ENCODE measurements at regions not wholly inside any gene's neighbourhood (a gene's known extent, or its start where the extent isn't known, plus 50 kb on each side); places are given as distances from the start of the nearest gene placed in this dataset.

DNA sequence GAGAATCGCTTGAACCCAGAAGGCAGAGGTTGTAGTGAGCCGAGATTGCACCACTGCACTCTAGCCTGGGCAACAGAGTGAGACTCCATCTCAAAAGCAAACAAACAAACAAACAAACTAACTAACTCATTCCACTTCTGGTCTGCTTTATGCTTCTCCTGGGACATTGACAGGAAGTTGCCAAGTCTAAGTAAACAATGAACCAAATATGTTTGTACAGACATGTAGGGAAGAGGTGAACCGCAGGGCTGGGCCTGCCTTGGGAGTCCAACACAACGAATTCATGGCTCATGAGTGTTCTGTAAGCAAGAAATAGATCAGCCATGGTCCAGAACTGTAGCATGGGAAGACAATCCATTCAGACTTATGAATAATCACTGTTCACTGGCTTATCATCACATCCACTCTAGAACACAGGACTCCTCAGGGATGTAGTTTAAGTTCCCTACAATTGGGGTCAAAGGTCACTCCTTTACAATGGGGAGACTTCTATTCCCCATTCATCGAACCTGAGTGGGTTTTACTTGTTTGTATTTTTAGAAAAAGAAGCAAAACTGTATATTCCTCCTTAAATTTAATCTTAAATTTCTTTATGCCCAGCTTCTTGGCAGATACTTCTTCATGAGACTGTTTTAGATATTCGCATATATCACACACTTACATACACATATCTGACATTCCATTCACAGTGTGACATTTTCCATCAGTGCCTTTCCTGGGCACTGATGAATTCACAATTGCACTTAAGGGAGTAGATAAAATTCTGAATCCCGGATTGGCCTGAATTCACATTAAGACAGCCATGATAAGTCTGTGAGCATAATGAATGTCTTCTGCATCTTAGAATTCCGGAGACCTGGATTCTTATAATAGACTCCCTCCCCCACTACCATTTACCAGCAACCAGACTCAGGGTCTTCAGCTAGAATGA is 159.1 kb upstream of the EEPD1 start:
- peaks cover 5% of the 10 kb centered on the region for H3K27me3 Mint-ChIP-seq
- H3K27ac Mint-ChIP-seq: no peak overlapping the region
- no peaks in the 10 kb centered on the region for H3K9me3 Mint-ChIP-seq
- DNase-seq: no peak
- CTCF ChIA-PET: interaction anchor here (1.5 kb wide), 1 partner anchor 9 kb away, joined by 5 read pairs; no protein-coding TSS in a partner anchor
- no peaks in the 10 kb centered on the region for H3K4me1 Mint-ChIP-seq
- no peaks in the 10 kb centered on the region for H3K36me3 Mint-ChIP-seq
- H3K4me3 Mint-ChIP-seq: no peak overlapping the region

DNA sequence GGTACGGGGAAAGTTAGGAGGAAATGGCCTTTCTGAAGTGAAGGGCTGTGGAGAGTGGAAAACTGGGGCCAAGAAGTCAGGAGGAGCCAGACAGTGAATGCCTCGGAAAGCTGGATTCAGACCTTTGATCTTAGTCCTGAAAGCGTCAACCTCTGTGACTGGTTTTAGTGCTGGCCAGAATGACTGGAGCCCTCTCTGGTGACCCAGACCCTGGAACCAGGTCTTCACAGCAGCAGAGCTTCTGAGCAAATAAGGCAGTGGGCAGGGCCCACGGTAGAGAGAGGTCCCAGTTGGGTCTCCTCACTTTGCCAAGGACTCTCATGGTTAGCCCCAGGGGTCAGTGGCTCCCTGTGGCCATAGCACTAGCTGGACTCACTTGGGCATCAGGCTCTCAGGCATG is 157.7 kb upstream of the EEPD1 start:
- Mint-ChIP-seq H3K27me3 (peaks cover 5% of the 10 kb centered on the region), H3K36me3 (no peaks in the 10 kb centered on the region), H3K27ac (no peak overlapping the region), H3K9me3 (no peaks in the 10 kb centered on the region), H3K4me3 (no peak overlapping the region), H3K4me1 (no peaks in the 10 kb centered on the region)
- CTCF ChIA-PET: interaction anchor here (1.5 kb wide), 1 partner anchor 324 kb away, joined by 4 read pairs; no protein-coding TSS in a partner anchor
- no peak for DNase-seq

DNA sequence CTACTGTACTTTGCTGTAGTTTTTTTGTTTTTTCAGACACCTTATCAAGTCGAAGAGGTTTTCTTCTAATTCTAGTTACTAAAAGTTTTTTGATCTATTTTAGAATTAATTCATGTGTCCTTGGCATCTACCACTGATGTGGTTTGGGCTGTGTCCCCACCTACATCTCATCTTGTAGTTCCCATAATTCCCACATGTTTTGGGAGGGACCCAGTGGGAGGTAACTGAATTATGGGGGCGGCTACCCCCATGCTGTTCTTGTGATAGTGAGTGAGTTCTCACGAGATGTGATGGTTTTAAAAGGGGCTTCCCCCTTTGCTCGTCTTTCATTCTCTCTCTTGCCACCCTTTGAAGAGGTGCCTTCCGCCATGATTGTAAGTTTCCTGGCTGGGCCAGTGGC is 154.6 kb upstream of the EEPD1 start:
- Mint-ChIP-seq H3K4me3 (no peak overlapping the region), H3K36me3 (no peaks in the 10 kb centered on the region), H3K27me3 (peaks cover 8% of the 10 kb centered on the region), H3K4me1 (no peaks in the 10 kb centered on the region), H3K27ac (no peak overlapping the region), H3K9me3 (no peaks in the 10 kb centered on the region)
- DNase-seq: no peak
- CTCF ChIA-PET: interaction anchor here (0.7 kb wide), 1 partner anchor 629 kb away, joined by 4 read pairs; no protein-coding TSS in a partner anchor

- Mint-ChIP-seq H3K9me3 (no peaks in the 10 kb centered on the region), H3K4me3 (no peak overlapping the region), H3K27me3 (peaks cover 8% of the 10 kb centered on the region), H3K4me1 (no peaks in the 10 kb centered on the region), H3K36me3 (no peaks in the 10 kb centered on the region), H3K27ac (no peak overlapping the region)
- DNase-seq: no peak
- CTCF ChIA-PET: no interaction called here
Observed at GRCh38 chr7:36001546-36001945, 151.5 kb upstream of the EEPD1 start.

DNA sequence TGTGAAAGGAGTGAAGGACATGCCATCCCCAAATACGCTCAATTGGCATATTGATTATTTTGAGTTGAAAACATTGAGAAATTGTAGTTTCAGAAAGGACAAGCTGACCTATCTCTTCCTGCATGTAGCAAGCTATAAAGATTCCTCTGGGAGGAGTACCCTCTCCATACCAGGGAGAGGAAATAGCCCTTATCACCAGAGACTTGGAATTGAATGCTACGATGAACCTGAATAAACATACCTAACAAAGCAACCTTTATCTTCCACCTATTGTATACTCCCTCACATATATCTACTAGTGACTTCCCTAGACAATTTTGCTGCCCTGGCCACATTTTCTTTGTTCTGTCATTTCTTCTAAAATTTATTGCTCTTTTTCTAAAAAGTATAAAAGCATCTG is 150.2 kb upstream of the EEPD1 start:
- H3K27ac Mint-ChIP-seq: no peak overlapping the region
- DNase-seq: no peak
- no peaks in the 10 kb centered on the region for H3K36me3 Mint-ChIP-seq
- H3K4me1 Mint-ChIP-seq: no peaks in the 10 kb centered on the region
- CTCF ChIA-PET: no interaction called here
- H3K27me3 Mint-ChIP-seq: peaks cover 13% of the 10 kb centered on the region
- H3K9me3 Mint-ChIP-seq: no peaks in the 10 kb centered on the region
- H3K4me3 Mint-ChIP-seq: no peak overlapping the region

GRCh38 chr7:36003343-36003742 is 149.7 kb upstream of the EEPD1 start:
- Mint-ChIP-seq H3K9me3 (no peaks in the 10 kb centered on the region), H3K4me3 (no peak overlapping the region), H3K36me3 (no peaks in the 10 kb centered on the region), H3K27ac (no peak overlapping the region), H3K27me3 (peaks cover 13% of the 10 kb centered on the region), H3K4me1 (no peaks in the 10 kb centered on the region)
- DNase-seq: no peak
- CTCF ChIA-PET: no interaction called here

DNA sequence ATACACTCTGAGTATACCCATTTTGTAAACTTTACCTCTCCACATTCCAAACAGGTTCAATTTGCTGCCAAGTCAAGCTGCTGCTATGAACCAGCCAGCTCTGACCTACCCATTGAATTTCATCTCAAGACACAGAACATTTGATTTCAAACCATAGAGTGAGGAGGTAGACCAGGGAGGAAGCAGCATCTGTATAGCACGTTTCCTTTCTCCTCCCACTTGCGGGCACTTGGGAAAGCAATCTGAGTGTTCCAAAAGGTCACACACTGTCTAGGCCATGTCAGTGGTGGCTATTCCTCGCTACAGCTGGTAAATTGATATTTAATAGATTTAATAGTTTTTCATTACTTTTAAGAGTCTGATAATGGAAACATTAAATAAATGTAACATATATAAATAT is 147.8 kb upstream of the EEPD1 start:
- H3K27ac Mint-ChIP-seq: no peak overlapping the region
- H3K27me3 Mint-ChIP-seq: peaks cover 13% of the 10 kb centered on the region
- no peak overlapping the region for H3K4me3 Mint-ChIP-seq
- DNase-seq: no peak
- CTCF ChIA-PET: interaction anchor here (0.8 kb wide), 1 partner anchor 26 kb away, joined by 3 read pairs; no protein-coding TSS in a partner anchor
- H3K4me1 Mint-ChIP-seq: no peaks in the 10 kb centered on the region
- H3K9me3 Mint-ChIP-seq: no peaks in the 10 kb centered on the region
- no peaks in the 10 kb centered on the region for H3K36me3 Mint-ChIP-seq

- no peak overlapping the region for H3K27ac Mint-ChIP-seq
- peaks cover 10% of the 10 kb centered on the region for H3K27me3 Mint-ChIP-seq
- no peaks in the 10 kb centered on the region for H3K9me3 Mint-ChIP-seq
- no peaks in the 10 kb centered on the region for H3K36me3 Mint-ChIP-seq
- H3K4me1 Mint-ChIP-seq: no peaks in the 10 kb centered on the region
- CTCF ChIA-PET: interaction anchor here (0.8 kb wide), 1 partner anchor 26 kb away, joined by 3 read pairs; no protein-coding TSS in a partner anchor
- DNase-seq: no peak
- no peak overlapping the region for H3K4me3 Mint-ChIP-seq
Observed at GRCh38 chr7:36005876-36006275, 147.2 kb upstream of the EEPD1 start.

DNA sequence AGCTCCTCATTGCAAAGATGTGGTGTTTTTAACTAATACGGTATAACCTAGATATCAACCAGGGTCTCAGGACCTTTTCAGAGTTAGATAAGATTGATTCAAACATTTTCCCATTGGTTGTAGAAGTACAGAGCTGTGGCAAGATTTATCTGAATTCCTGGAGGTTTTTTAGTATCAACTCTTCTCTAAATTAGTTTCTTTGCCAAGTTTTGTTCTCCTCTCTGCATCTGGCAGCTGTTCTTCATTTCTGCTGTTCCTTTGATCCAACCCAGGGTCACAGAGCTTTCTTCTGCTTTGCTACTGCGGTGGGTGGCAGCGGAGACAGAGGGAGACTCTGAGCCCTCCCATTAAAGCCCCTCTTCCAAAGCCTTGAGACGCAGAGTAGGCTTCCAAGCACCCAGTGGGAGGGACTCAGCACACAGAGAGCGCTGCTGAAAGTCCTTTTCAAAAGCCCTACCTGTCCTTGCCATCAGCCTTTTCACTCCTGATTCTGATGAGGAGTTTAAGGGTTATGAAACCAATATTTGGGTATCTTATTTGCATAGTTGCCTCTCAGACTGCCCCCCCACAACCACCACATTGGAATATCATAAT is 146.3 kb upstream of the EEPD1 start:
- DNase-seq: no peak
- Mint-ChIP-seq H3K9me3 (no peaks in the 10 kb centered on the region), H3K4me1 (no peaks in the 10 kb centered on the region), H3K36me3 (no peaks in the 10 kb centered on the region), H3K27ac (peak overlapping the region; percentile 19), H3K4me3 (no peak overlapping the region), H3K27me3 (peaks cover 4% of the 10 kb centered on the region)
- CTCF ChIA-PET: no interaction called here

GRCh38 chr7:36010656-36011587 is 142.1 kb upstream of the EEPD1 start:
- Mint-ChIP-seq H3K27me3 (peaks cover 8% of the 10 kb centered on the region), H3K4me3 (no peak overlapping the region), H3K36me3 (no peaks in the 10 kb centered on the region), H3K9me3 (no peaks in the 10 kb centered on the region), H3K4me1 (no peaks in the 10 kb centered on the region), H3K27ac (no peak overlapping the region)
- CTCF ChIA-PET: no interaction called here
- DNase-seq: no peak

GRCh38 chr7:36011588-36011965 is 141.5 kb upstream of the EEPD1 start:
- H3K27me3 Mint-ChIP-seq: peaks cover 8% of the 10 kb centered on the region
- CTCF ChIA-PET: no interaction called here
- H3K36me3 Mint-ChIP-seq: no peaks in the 10 kb centered on the region
- H3K4me3 Mint-ChIP-seq: no peak overlapping the region
- no peaks in the 10 kb centered on the region for H3K4me1 Mint-ChIP-seq
- no peaks in the 10 kb centered on the region for H3K9me3 Mint-ChIP-seq
- DNase-seq: no peak
- no peak overlapping the region for H3K27ac Mint-ChIP-seq

DNA sequence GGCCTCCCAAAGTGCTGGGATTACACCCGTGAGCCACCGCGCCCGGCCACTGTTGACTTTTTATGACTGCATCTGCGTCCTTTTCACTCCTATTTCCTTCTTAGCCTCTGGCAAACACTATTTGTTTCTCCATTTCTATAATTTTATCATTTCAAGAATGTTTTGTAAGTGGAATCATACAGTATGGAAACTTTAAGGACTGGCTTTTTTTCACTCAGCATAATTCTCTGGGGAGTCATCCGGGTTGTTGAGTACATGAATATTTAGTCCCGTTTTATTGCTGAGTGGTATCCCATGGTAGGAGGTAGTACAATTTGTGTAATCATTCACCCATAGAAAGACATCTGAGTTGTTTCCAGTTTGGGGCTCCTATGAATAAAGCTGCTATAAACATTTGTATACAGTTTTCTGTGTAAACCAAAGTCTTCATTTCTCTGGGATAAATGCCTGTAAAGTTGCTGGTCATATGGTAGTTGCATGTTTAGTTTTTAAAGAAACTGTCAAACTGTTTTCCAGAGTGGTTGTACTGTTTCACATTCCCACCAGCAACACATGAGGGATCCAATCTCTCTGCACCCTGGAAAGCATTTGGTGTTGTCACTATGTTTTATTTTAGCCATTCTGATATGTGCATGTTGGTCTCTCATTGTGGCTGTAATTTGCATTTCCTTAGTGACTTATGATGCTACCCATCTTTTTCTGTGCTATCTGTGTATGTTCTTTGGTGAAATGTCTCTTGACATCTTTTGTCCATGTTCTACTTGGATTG is 139.6 kb upstream of the EEPD1 start:
- CTCF ChIA-PET: no interaction called here
- H3K4me1 Mint-ChIP-seq: no peaks in the 10 kb centered on the region
- peaks cover 7% of the 10 kb centered on the region for H3K27me3 Mint-ChIP-seq
- no peak for DNase-seq
- H3K36me3 Mint-ChIP-seq: no peaks in the 10 kb centered on the region
- H3K27ac Mint-ChIP-seq: no peak overlapping the region
- no peaks in the 10 kb centered on the region for H3K9me3 Mint-ChIP-seq
- no peak overlapping the region for H3K4me3 Mint-ChIP-seq

DNA sequence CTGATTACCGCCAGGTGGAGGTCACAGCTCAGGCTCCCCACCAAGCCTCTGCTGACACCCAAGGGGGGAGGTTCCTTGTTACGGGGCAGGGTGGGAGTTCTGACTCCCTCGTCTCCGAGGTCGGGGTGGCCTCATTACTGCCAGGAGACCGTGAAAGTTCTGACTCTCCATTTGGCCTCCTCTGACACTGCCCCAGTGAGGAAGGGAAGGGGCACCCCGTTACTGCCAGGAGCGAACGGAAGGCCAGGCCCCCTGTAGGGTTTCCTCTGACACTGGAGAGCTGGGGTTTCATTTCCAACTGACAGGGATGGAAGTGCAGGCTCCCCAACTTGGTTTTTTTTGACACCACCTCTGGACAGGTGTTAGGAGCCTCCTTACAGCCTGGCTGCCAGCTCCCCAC is 138.1 kb upstream of the EEPD1 start:
- DNase-seq: no peak
- H3K27me3 Mint-ChIP-seq: peaks cover 7% of the 10 kb centered on the region

More for the DNA sequence above, 138.1 kb upstream of the EEPD1 start:
- no peaks in the 10 kb centered on the region for H3K9me3 Mint-ChIP-seq
- H3K27ac Mint-ChIP-seq: no peak overlapping the region
- CTCF ChIA-PET: interaction anchor here (1.5 kb wide), 1 partner anchor 17 kb away, joined by 4 read pairs; no protein-coding TSS in a partner anchor
- no peaks in the 10 kb centered on the region for H3K36me3 Mint-ChIP-seq
- no peaks in the 10 kb centered on the region for H3K4me1 Mint-ChIP-seq
- H3K4me3 Mint-ChIP-seq: no peak overlapping the region

Measured in activated naive CD4-positive, alpha-beta T cell treated with anti-CD3 and anti-CD28 coated beads, Interleukin-2, amount 10 ng/mL, durations not matched to agents 7 days and 5 days (primary cell).